ENCODE measurements at regions not wholly inside any gene's neighbourhood (a gene's known extent, or its start where the extent isn't known, plus 50 kb on each side); places are given as distances from the start of the nearest gene placed in this dataset.
"Not testable (repeated sequence)": the region's sequence is repeated elsewhere in the genome, so short reads cannot be mapped to it uniquely, and the experiment has no call there.

DNA sequence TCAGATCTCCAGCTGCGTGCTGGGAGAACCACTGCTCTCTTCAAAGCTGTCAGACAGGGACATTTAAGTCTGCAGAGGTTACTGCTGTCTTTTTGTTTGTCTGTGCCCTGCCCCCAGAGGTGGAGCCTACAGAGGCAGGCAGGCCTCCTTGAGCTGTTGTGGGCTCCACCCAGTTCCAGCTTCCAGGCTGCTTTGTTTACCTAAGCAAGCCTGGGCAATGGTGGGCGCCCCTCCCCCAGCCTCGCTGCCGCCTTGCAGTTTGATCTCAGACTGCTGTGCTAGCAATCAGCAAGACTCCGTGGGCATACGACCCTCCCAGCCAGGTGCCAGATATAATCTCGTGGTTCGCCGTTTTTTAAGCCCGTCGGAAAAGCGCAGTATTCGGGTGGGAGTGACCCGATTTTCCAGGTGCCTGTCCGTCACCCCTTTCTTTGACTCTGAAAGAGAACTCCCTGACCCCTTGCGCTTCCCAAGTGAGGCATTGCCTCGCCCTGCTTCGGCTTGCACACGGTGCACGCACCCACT is 288.2 kb downstream of the RASEF start:
- H3K9me3 Mint-ChIP-seq; H3K36me3 Mint-ChIP-seq (ENCODE audit: low read depth); H3K4me3 Mint-ChIP-seq; DNase-seq (ENCODE audit: low spot score); H3K4me1 Mint-ChIP-seq (ENCODE audit: low read depth); H3K27me3 Mint-ChIP-seq (ENCODE audit: low read depth); H3K27ac Mint-ChIP-seq: not testable (repeated sequence)

DNA sequence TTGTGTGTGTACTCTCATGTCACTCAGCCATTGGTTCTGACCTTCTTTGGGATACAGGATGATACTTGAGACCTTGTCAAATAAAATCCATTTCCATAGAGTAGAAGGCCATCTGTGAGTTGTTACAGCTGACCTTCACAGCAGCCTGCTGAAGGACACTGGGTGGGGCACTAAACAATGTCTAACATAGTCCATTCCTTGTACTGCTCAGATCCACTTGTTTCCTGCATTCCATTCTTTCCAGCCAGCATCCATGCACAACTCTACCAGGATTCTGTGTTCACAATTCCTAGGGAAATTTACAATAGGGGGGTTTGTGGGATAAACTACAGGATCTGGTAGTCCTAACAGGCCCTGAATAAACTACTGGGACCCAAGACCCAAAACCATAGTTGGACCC is 286.4 kb downstream of the RASEF start:
- H3K36me3 Mint-ChIP-seq (ENCODE audit: low read depth), result no peaks in the 10 kb centered on the region
- peaks cover 9% of the 10 kb centered on the region for H3K9me3 Mint-ChIP-seq
- no peak overlapping the region for H3K27ac Mint-ChIP-seq
- DNase-seq (ENCODE audit: low spot score), result no peak
- H3K4me3 Mint-ChIP-seq, result no peak overlapping the region
- H3K27me3 Mint-ChIP-seq (ENCODE audit: low read depth), result no peaks in the 10 kb centered on the region
- no peaks in the 10 kb centered on the region for H3K4me1 Mint-ChIP-seq (ENCODE audit: low read depth)

DNA sequence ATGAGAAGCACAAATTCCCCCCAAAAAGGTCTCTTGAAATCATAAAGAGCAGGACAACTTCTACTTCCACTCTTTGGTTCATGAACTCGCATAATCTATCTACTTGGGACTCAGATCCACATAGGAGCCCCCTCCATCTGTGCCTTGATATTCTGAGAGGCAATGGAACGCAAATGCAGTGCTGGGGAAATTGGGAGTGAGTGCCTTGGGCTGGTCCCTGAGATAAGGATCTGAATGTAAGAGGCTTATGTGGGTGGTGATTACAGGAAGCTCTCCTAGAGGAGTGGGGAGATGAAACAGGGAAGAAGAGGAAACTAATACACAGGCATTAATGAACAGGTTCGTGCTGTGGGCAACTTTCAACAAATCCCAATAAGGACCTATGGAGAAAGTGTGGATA is 285.6 kb downstream of the RASEF start:
- Mint-ChIP-seq H3K9me3 (peaks cover 14% of the 10 kb centered on the region), H3K4me1 (ENCODE audit: low read depth) (no peaks in the 10 kb centered on the region), H3K4me3 (no peak overlapping the region), H3K36me3 (ENCODE audit: low read depth) (no peaks in the 10 kb centered on the region), H3K27me3 (ENCODE audit: low read depth) (no peaks in the 10 kb centered on the region), H3K27ac (no peak overlapping the region)
- DNase-seq (ENCODE audit: low spot score), result no peak

DNA sequence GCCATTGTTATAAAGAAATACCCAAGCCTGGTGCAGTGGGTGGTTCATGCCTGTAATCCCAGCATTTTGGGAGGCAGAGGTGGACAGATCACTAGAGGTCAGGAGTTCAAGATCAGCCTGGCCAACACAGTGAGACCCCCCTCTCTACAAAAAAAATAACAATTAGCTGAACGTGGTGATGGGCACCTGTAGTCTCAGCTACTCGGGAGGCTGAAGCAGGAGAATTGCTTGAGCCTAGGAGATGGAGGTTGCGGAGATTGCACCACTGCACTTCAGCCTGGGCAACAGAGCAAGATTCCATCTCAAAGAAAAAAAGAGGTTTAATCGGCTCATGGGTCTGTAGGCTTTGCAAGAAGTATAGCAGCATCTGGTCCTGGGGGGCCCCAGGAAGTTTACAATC is 284.0 kb downstream of the RASEF start:
- not testable (repeated sequence) for H3K4me1 Mint-ChIP-seq (ENCODE audit: low read depth); H3K36me3 Mint-ChIP-seq (ENCODE audit: low read depth); DNase-seq (ENCODE audit: low spot score); H3K27me3 Mint-ChIP-seq (ENCODE audit: low read depth); H3K4me3 Mint-ChIP-seq; H3K27ac Mint-ChIP-seq
- peaks cover 14% of the 10 kb centered on the region for H3K9me3 Mint-ChIP-seq

DNA sequence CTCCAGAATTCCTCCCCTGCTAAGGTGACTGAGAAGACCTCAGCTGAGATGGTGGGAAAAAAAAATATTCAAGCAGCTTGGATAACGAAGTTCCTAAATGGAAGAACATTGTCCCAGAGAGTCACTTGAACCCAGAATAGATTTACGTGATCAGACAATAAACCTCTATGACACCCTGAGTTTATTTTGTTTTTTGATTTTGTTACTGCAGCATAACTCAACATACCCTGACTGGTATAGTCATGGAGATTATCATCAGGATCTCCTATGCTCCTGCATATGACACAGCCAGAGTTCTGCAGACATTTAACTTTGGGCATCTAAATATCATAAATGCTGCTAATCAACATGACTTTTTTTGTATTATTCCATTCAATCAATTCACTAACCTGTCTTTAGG is 282.9 kb downstream of the RASEF start:
- Mint-ChIP-seq H3K9me3 (peaks cover 14% of the 10 kb centered on the region), H3K4me1 (ENCODE audit: low read depth) (no peaks in the 10 kb centered on the region), H3K27ac (no peak overlapping the region), H3K27me3 (ENCODE audit: low read depth) (no peaks in the 10 kb centered on the region), H3K4me3 (no peak overlapping the region), H3K36me3 (ENCODE audit: low read depth) (no peaks in the 10 kb centered on the region)
- DNase-seq (ENCODE audit: low spot score), result no peak

DNA sequence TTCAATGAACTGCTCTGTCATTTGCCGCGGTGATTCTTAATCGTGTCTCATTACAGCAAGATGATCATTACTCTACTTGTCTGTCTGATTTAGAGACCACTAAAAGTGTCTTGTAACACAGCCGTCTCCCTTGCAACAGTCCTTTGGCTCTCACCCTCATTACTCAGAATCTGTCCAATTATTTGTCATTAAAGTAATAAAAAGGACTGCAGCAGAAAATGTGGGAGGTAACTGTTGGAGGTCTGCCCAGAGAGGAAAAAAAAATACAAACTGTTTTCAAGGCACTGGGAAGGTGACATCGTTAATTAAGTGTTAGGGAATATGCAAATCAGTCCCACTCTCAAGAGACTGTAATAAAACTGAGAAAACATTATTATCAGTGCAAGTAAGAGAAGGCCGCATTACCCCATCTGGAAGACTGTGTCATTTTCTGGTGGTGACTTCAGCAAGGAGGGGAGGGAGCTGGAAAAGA is 281.0 kb downstream of the RASEF start:
- H3K27me3 Mint-ChIP-seq (ENCODE audit: low read depth), result no peaks in the 10 kb centered on the region
- no peaks in the 10 kb centered on the region for H3K4me1 Mint-ChIP-seq (ENCODE audit: low read depth)
- H3K27ac Mint-ChIP-seq, result no peak overlapping the region
- H3K9me3 Mint-ChIP-seq, result peaks cover 10% of the 10 kb centered on the region
- H3K4me3 Mint-ChIP-seq, result no peak overlapping the region
- DNase-seq (ENCODE audit: low spot score), result no peak
- no peaks in the 10 kb centered on the region for H3K36me3 Mint-ChIP-seq (ENCODE audit: low read depth)

DNA sequence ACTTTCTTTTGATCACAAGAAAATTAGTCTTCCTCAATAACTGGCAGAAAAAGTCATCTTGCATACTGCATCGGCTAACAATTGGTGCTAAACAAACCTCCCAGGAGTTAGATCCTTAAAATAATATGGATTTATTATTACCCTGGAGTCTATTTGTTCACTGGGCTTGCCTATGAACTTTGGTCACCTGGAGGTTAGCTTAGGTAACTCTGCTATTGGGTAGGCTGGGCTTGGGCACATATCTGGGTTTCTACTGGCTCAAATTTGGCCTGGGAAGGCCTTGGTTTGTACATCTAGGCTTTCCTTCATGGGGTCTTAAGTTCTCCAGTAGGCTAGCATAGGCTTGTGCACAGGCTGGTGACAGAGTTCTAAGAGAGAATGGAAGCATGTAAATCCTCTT is 279.9 kb downstream of the RASEF start:
- Mint-ChIP-seq H3K4me3 (no peak overlapping the region), H3K9me3 (peaks cover 4% of the 10 kb centered on the region), H3K27ac (no peak overlapping the region), H3K27me3 (ENCODE audit: low read depth) (no peaks in the 10 kb centered on the region), H3K4me1 (ENCODE audit: low read depth) (no peaks in the 10 kb centered on the region), H3K36me3 (ENCODE audit: low read depth) (no peaks in the 10 kb centered on the region)
- no peak for DNase-seq (ENCODE audit: low spot score)

DNA sequence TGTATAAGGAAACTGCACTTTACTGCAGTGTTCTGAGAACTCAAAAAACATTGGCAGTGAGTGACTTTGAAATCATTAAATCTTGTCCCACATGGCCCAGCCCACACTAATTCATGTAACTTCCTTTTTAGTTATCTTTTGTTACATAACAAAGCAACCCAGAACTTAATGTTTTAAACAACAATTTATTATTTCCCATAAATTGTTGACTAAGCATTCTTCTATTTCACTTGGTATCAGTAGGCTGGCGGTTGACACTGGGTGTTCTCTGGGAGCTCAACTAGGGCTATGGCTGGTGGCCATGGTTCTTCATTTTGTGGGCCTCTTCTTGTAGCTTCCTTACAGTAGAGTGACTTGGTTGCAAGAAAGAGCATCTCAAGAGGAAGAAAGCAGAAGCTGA is 278.4 kb downstream of the RASEF start:
- H3K27ac Mint-ChIP-seq, result no peak overlapping the region
- peaks cover 4% of the 10 kb centered on the region for H3K9me3 Mint-ChIP-seq
- no peak overlapping the region for H3K4me3 Mint-ChIP-seq
- H3K27me3 Mint-ChIP-seq (ENCODE audit: low read depth), result no peaks in the 10 kb centered on the region
- H3K36me3 Mint-ChIP-seq (ENCODE audit: low read depth), result no peaks in the 10 kb centered on the region
- no peak for DNase-seq (ENCODE audit: low spot score)
- H3K4me1 Mint-ChIP-seq (ENCODE audit: low read depth), result no peaks in the 10 kb centered on the region

DNA sequence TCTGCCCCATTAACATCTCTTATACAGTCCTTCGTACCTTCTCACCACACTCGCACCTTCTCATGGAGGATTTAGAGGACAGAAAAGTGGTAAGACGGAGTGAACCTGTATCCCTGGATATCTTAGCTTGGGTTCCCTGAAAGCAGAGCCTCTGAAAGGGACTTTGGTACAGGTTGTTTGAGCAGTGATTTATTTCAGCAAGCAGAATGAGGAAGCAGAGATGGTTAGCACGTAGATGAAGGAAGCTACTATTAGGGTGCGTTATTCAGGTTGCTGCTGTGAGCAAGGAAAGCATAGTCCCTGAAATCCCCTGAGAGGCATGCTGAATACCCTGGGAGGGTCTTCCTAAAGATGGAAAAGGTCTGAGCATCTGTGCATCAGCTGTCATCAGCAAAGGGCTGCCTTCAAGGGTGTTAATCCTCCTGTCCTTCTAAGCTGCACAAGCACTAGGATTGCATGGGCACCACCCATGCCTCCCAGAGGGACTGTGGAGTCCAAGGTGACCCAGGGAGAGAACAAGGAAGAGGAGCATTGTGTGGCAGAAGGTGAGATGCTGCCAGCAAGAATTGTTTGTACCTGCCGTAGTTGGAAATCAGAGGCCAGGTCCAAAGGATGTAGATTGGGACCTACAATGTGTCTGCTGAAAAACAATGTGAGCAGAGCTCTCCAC is 273.7 kb downstream of the RASEF start:
- no peaks in the 10 kb centered on the region for H3K9me3 Mint-ChIP-seq
- H3K27ac Mint-ChIP-seq, result no peak overlapping the region
- no peaks in the 10 kb centered on the region for H3K36me3 Mint-ChIP-seq (ENCODE audit: low read depth)

DNA sequence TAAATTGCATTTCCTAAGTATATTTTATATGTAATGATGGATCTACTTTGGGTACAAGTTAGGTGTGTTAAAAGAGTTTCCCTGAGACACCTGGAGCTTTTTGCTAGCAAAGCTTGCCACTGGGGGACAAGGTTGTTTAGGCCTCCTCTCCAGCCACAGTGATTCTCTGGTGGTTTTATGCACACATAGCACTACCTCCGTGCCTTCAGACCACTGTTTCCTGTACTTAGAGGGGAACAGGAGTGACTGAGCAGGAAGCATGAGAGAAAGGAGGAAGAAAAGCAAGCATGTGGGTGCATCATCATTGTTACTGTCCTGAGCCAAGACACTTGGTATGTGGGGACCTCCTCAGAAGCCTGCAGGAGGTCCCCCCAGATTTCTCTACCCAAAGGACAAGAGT is 272.1 kb downstream of the RASEF start:
- H3K9me3 Mint-ChIP-seq, result no peaks in the 10 kb centered on the region
- DNase-seq (ENCODE audit: low spot score), result no peak

More for the DNA sequence above, 273.7 kb downstream of the RASEF start:
- no peaks in the 10 kb centered on the region for H3K27me3 Mint-ChIP-seq (ENCODE audit: low read depth)
- no peak overlapping the region for H3K4me3 Mint-ChIP-seq
- DNase-seq (ENCODE audit: low spot score), result no peak
- no peaks in the 10 kb centered on the region for H3K4me1 Mint-ChIP-seq (ENCODE audit: low read depth)

DNA sequence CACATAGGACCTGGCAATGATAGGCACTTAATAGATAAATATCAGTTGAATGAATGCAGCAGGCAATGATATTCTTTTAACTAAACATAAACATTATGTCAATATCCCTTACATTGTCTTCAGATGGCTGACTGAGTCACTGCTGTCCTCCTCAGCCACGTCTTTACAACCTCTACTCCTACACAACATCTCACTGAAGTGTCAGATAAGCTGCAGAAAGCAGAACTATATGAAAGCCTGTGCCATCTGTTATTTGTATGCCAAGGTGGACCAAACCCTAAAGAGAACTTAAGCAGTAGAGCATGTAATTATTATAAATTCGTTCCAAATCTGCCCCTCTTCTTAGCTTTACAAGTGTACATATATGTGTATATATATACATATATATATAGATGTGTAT is 271.2 kb downstream of the RASEF start:
- Mint-ChIP-seq H3K36me3 (ENCODE audit: low read depth) (no peaks in the 10 kb centered on the region), H3K27me3 (ENCODE audit: low read depth) (no peaks in the 10 kb centered on the region), H3K4me3 (no peak overlapping the region), H3K9me3 (no peaks in the 10 kb centered on the region), H3K27ac (no peak overlapping the region), H3K4me1 (ENCODE audit: low read depth) (no peaks in the 10 kb centered on the region)
- no peak for DNase-seq (ENCODE audit: low spot score)

More for the DNA sequence above, 272.1 kb downstream of the RASEF start:
- H3K27me3 Mint-ChIP-seq (ENCODE audit: low read depth), result no peaks in the 10 kb centered on the region
- H3K36me3 Mint-ChIP-seq (ENCODE audit: low read depth), result no peaks in the 10 kb centered on the region
- H3K4me3 Mint-ChIP-seq, result no peak overlapping the region
- no peaks in the 10 kb centered on the region for H3K4me1 Mint-ChIP-seq (ENCODE audit: low read depth)
- no peak overlapping the region for H3K27ac Mint-ChIP-seq

DNA sequence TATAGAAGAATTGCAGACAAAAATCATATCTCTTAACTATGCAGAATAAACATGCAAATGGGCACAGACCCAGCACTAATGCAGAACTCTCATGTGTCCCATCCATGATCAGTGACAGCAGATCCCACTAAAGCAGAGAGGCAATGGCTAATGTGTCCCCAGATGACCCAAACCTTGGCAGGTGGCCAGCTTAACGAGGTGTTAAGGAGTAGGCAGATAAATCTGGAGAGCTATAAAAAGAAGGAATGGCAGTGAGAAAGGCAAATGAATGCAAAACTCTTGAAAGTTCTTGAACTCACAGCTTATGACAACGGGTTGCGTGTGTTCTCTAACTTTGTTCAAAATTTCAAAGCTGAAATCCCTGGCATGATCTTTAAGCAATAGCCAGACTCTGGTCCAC is 265.4 kb downstream of the RASEF start:
- Mint-ChIP-seq H3K4me3 (no peak overlapping the region), H3K27me3 (ENCODE audit: low read depth) (no peaks in the 10 kb centered on the region), H3K27ac (no peak overlapping the region), H3K36me3 (ENCODE audit: low read depth) (no peaks in the 10 kb centered on the region), H3K4me1 (ENCODE audit: low read depth) (no peaks in the 10 kb centered on the region), H3K9me3 (no peaks in the 10 kb centered on the region)
- no peak for DNase-seq (ENCODE audit: low spot score)

DNA sequence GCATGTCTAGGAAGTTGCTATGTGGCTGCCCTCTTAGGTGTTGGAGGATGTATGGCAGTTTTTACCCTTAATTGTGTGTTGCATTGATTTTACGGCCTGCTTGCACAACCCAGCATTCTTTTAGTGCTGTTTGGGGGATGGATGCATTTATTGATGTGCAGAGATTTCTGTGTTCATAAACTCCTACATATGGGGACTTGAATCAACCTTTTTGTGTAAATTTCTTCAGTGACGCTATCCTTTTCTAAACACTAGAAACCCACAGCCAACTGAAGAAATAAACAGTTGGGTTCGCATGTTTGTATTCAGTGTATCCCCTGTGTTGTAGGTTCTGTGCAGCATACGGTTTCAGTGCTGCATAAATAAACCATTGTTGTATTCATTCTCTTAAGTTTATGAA is 263.7 kb downstream of the RASEF start:
- H3K4me1 Mint-ChIP-seq (ENCODE audit: low read depth), result no peaks in the 10 kb centered on the region

DNA sequence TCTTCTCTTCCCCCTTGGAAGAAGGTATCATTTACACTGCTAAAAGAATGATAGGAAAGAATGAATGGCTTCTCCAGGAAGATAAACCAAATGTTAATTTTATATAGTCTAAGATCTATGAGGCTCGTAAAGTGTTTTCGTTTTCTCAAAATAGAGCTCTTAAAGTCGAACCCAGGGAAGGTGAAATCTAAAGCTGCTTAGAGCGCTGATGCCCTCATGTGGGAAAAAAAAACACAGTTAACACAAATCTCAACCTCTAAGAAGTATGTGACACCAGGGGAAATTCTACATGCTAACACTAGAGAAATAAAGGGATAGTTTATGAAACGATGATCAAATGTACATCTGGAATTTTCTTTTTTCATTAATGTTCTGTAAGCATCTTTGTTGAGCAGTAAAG is 257.9 kb downstream of the RASEF start:
- H3K27me3 Mint-ChIP-seq (ENCODE audit: low read depth), result no peaks in the 10 kb centered on the region
- H3K4me3 Mint-ChIP-seq, result no peak overlapping the region
- no peaks in the 10 kb centered on the region for H3K36me3 Mint-ChIP-seq (ENCODE audit: low read depth)
- no peaks in the 10 kb centered on the region for H3K4me1 Mint-ChIP-seq (ENCODE audit: low read depth)
- no peaks in the 10 kb centered on the region for H3K9me3 Mint-ChIP-seq
- DNase-seq (ENCODE audit: low spot score), result no peak
- no peak overlapping the region for H3K27ac Mint-ChIP-seq

More for the DNA sequence above, 263.7 kb downstream of the RASEF start:
- no peak overlapping the region for H3K4me3 Mint-ChIP-seq
- H3K27ac Mint-ChIP-seq, result no peak overlapping the region
- H3K27me3 Mint-ChIP-seq (ENCODE audit: low read depth), result no peaks in the 10 kb centered on the region
- DNase-seq (ENCODE audit: low spot score), result no peak
- H3K36me3 Mint-ChIP-seq (ENCODE audit: low read depth), result no peaks in the 10 kb centered on the region
- no peaks in the 10 kb centered on the region for H3K9me3 Mint-ChIP-seq

DNA sequence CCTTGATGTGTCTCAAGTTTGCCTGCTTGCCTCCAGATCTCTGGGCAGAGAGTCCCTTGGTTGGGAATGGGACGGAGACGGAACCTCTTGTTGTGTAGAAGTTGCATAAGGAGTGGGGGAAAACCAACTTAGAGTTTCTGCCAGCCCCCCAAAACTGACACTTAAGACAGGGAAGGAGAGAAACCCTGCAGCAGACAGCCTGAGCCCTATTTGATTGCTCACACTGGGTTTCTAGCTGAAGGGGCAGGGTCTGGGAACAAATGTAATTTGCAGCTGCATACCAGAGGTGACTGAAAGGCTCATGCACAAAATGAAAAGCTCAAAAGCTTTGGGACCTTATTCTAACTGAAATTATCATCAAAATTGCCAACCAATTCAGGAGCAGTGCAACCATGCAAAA is 254.5 kb downstream of the RASEF start:
- Mint-ChIP-seq H3K36me3 (ENCODE audit: low read depth) (no peaks in the 10 kb centered on the region), H3K27ac (no peak overlapping the region), H3K27me3 (ENCODE audit: low read depth) (no peaks in the 10 kb centered on the region), H3K4me1 (ENCODE audit: low read depth) (no peaks in the 10 kb centered on the region), H3K4me3 (no peak overlapping the region), H3K9me3 (no peaks in the 10 kb centered on the region)
- no peak for DNase-seq (ENCODE audit: low spot score)
